VCaP (cell line): ENCODE measurements at regions not wholly inside any gene's neighbourhood (a gene's known extent, or its start where the extent isn't known, plus 50 kb on each side); places are given as distances from the start of the nearest gene placed in this dataset.

Experiments
- H3K27ac ChIP-seq: fragments of 450-650 bp; 2 replicates; pipeline ENCODE4 v1.5.1; 2017
- CTCF ChIP-seq: fragments of 450-650 bp; conservative IDR thresholded peaks from 2 replicates; pipeline ENCODE4 v1.5.1; 2017; ENCODE audit warnings: mild to moderate bottlenecking, moderate library complexity

GRCh38 chr1:244957122-244957521 is 92.8 kb upstream of the HNRNPU start:
- H3K27ac ChIP-seq = no peak overlapping the region
- TF ChIP-seq CTCF = no peak

GRCh38 chr1:244955661-244956060 is 91.3 kb upstream of the HNRNPU start:
- H3K27ac ChIP-seq = no peak overlapping the region
- TF ChIP-seq CTCF = no peak

- TF ChIP-seq CTCF = no peak
Measured at GRCh38 chr1:244954359-244954758, 90.0 kb upstream of the HNRNPU start.

GRCh38 chr1:244953901-244954300 is 89.6 kb upstream of the HNRNPU start:
- TF ChIP-seq CTCF = no peak
- no peak overlapping the region for H3K27ac ChIP-seq

More at GRCh38 chr1:244954359-244954758, 90.0 kb upstream of the HNRNPU start:
- H3K27ac ChIP-seq = no peak overlapping the region

GRCh38 chr1:244952940-244953339 is 88.6 kb upstream of the HNRNPU start:
- TF ChIP-seq CTCF = no peak

GRCh38 chr1:244952280-244952933 is 88.1 kb upstream of the HNRNPU start:
- H3K27ac ChIP-seq = no peak overlapping the region
- TF ChIP-seq CTCF = no peak

More at GRCh38 chr1:244952940-244953339, 88.6 kb upstream of the HNRNPU start:
- no peak overlapping the region for H3K27ac ChIP-seq

GRCh38 chr1:244948416-244948815 is 84.1 kb upstream of the HNRNPU start:
- H3K27ac ChIP-seq = no peak overlapping the region
- TF ChIP-seq CTCF = no peak
